ENCODE measurements at regions not wholly inside any gene's neighbourhood (a gene's known extent, or its start where the extent isn't known, plus 50 kb on each side); places are given as distances from the start of the nearest gene placed in this dataset.
"Not testable (repeated sequence)": the region's sequence is repeated elsewhere in the genome, so short reads cannot be mapped to it uniquely, and the experiment has no call there.

- no peaks in the 10 kb centered on the region for H3K36me3 ChIP-seq (ENCODE audit: control insufficient read depth, insufficient read depth, low read length)
- ChIA-PET CTCF (ENCODE audit: low intra/inter-chr PET ratio) (no interaction called here), POLR2A (no interaction called here)
- no peaks in the 10 kb centered on the region for H3K9me1 ChIP-seq (ENCODE audit: control insufficient read depth, insufficient read depth, low read length)
- no peak overlapping the region for H2AFZ ChIP-seq (ENCODE audit: low read depth, low read length)
- in situ Hi-C loops (cut with MboI) (no loop called here), intact Hi-C loops (cut with micrococcal nuclease) (no loop called here)
- TF ChIP-seq NUFIP1 (IDR thresholded peaks at IDR 0.05; ENCODE audit: partially characterized antibody) (no peak), TAF9B (IDR thresholded peaks at IDR 0.05; ENCODE audit: partially characterized antibody) (no peak), PHF8 (IDR thresholded peaks at IDR 0.05; ENCODE audit: borderline replicate concordance, low read length) (no peak), GTF2F1 (IDR thresholded peaks at IDR 0.05; ENCODE audit: low read depth, low read length) (no peak), HOXB6 (CRISPR knock-in tag; IDR thresholded peaks at IDR 0.05; ENCODE audit: borderline replicate concordance) (no peak), E2F1 (CRISPR knock-in tag; IDR thresholded peaks at IDR 0.05) (no peak), RFX5 (IDR thresholded peaks at IDR 0.05; ENCODE audit: low read depth, low read length) (no peak), ZNF586 (CRISPR knock-in tag; conservative IDR thresholded peaks at IDR 0.05) (no peak), SPI1 (IDR thresholded peaks at IDR 0.05; ENCODE audit: borderline replicate concordance, low read depth, low read length) (no peak), ZNF134 (CRISPR knock-in tag; conservative IDR thresholded peaks at IDR 0.05) (no peak), MLLT1 (IDR thresholded peaks at IDR 0.05) (no peak), ZZZ3 (IDR thresholded peaks at IDR 0.05) (no peak)
- TF ChIP-seq, protein P1, sequence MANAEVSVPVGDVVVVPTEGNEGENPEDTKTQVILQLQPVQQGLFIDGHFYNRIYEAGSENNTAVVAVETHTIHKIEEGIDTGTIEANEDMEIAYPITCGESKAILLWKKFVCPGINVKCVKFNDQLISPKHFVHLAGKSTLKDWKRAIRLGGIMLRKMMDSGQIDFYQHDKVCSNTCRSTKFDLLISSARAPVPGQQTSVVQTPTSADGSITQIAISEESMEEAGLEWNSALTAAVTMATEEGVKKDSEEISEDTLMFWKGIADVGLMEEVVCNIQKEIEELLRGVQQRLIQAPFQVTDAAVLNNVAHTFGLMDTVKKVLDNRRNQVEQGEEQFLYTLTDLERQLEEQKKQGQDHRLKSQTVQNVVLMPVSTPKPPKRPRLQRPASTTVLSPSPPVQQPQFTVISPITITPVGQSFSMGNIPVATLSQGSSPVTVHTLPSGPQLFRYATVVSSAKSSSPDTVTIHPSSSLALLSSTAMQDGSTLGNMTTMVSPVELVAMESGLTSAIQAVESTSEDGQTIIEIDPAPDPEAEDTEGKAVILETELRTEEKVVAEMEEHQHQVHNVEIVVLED (CRISPR knock-in tag; IDR thresholded peaks at IDR 0.05), result no peak
- H3K9me3 ChIP-seq (replicated peaks; ENCODE audit: control insufficient read depth, insufficient read depth, low read depth, low read length), result no peaks in the 10 kb centered on the region
- BruUV-seq (replicated peaks), result no TSS peak
- H3K79me2 ChIP-seq (ENCODE audit: control insufficient read depth, insufficient read depth, low read length), result no peaks in the 10 kb centered on the region
- no peaks in the 10 kb centered on the region for H4K20me1 ChIP-seq (replicated peaks; ENCODE audit: control insufficient read depth, insufficient read depth, low read length)
- no peak for DNase-seq (ENCODE audit: extremely low read depth in 1 of 4, low spot score in 3 of 4)
- no peak overlapping the region for H3K9ac ChIP-seq (ENCODE audit: insufficient read depth in 1 of 2, low read depth in 2 of 2, low read length in 2 of 2)
- H3K27me3 ChIP-seq (ENCODE audit: control insufficient read depth in 2 of 2, insufficient read depth in 2 of 2, low read length in 2 of 2), result no peaks in the 10 kb centered on the region
- no peak for ATAC-seq
- no peak overlapping the region for H3K4me3 ChIP-seq
- no peak overlapping the region for H3K27ac ChIP-seq (ENCODE audit: extremely low read depth, low read depth, low read length)
- H3K4me2 ChIP-seq (ENCODE audit: insufficient read depth, low read length), result no peak overlapping the region
- no peak for FAIRE-seq
- no peaks in the 10 kb centered on the region for H3K4me1 ChIP-seq (replicated peaks in 1 of 2; ENCODE audit: control insufficient read depth in 2 of 2, insufficient read depth in 2 of 2, low read length in 2 of 2)
Measured at GRCh38 chr5:24005384-24005783, 498.0 kb downstream of the PRDM9 start.

- intact Hi-C loops (cut with micrococcal nuclease); H2AFZ ChIP-seq (ENCODE audit: low read depth, low read length); H3K9me1 ChIP-seq (ENCODE audit: control insufficient read depth, insufficient read depth, low read length); H3K4me3 ChIP-seq; ATAC-seq; POLR2A ChIA-PET; H3K27ac ChIP-seq (ENCODE audit: extremely low read depth, low read depth, low read length); BruUV-seq (replicated peaks); in situ Hi-C loops (cut with MboI); H3K4me1 ChIP-seq (replicated peaks in 1 of 2; ENCODE audit: control insufficient read depth in 2 of 2, insufficient read depth in 2 of 2, low read length in 2 of 2); H3K4me2 ChIP-seq (ENCODE audit: insufficient read depth, low read length); H3K27me3 ChIP-seq (ENCODE audit: control insufficient read depth in 2 of 2, insufficient read depth in 2 of 2, low read length in 2 of 2); H3K36me3 ChIP-seq (ENCODE audit: control insufficient read depth, insufficient read depth, low read length); H3K9me3 ChIP-seq (replicated peaks; ENCODE audit: control insufficient read depth, insufficient read depth, low read depth, low read length); H3K9ac ChIP-seq (ENCODE audit: insufficient read depth in 1 of 2, low read depth in 2 of 2, low read length in 2 of 2); CTCF ChIA-PET (ENCODE audit: low intra/inter-chr PET ratio); DNase-seq (ENCODE audit: extremely low read depth in 1 of 4, low spot score in 3 of 4); H3K79me2 ChIP-seq (ENCODE audit: control insufficient read depth, insufficient read depth, low read length); FAIRE-seq; H4K20me1 ChIP-seq (replicated peaks; ENCODE audit: control insufficient read depth, insufficient read depth, low read length): not testable (repeated sequence)
- WGBS (ENCODE audit: insufficient coverage, low coverage, missing lambda C conversion rate), result 2% methylated on average over 10 of the region's 10 CpGs
Measured at GRCh38 chr5:24017710-24018109, 510.3 kb downstream of the PRDM9 start.
